Fibroblast of peridontal ligament (primary cell): ENCODE measurements at regions not wholly inside any gene's neighbourhood (a gene's known extent, or its start where the extent isn't known, plus 50 kb on each side); places are given as distances from the start of the nearest gene placed in this dataset.

Experiments
- DNase-seq: peaks from one replicate; pipeline ENCODE4 v3.0.0-alpha.2; 2010; ENCODE audit errors: extremely low read depth

DNA sequence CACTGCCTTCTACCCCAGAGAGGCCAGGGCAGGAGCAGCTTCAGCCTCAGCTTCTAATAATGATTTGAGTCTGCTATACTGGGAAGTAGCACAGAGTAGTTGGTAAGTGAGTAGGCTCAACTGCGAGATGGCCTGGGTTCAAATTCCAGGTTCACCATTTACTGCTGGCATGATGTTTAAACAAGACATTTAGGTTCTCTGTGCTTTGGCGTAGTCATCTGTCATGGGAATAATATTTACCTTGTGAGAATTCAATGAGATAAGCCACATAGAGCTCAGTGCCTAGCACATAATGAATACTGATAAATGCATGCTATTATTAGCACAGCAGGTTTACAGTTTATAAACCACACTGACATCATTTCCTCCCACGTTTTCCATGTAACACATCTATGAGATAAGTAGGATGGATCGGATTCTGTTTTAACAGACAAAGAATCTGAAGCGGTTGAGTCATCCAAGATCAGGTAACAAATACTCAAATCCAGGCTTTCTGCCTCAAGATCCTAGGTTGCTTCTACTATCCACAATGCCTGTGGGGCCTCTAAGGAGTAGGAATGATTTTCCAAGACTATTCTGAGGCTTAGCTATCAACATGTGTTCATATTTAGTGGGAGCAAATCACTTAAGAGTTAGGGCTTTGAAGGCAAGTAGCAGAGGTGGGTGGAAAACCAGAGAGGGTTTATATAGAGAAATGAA is 72.9 kb upstream of the DTNBP1 start:
- no peak for DNase-seq

DNA sequence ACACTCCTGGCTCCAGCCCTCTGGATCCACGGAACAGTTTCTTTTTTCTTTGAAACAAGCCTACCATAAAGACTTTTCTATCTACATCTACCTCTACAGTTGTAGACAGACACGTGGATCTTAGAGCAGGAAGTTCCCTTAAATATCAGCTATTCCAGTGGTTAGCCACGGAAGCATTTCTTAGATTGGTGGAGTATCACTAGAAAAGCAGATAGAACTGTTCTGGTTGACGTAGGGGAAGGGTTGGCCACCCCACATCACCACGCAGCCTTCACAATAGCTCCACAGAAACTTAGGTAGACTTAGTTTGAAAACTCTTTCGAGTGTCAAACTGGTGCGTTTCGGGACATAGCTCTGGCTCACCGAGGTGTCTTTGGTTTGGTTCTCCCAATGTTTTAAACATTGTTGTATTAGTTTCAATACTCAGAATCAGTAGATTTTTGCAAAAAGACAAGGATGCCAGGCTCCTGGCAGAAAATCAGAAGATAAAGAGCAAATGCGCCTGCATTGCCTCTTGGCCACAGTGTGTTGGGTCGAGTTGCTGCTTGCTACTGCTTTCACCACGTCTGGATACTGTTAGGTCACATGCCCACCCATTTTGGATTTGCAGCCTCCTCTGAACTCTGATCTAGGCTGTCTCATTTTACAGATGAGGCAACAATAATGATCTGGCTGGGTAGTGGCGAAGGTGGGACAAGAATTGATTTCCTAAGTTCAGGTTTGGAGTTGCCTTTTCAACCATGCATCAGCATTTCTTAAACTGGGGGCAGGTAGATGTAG is 71.5 kb upstream of the DTNBP1 start:
- no peak for DNase-seq

DNA sequence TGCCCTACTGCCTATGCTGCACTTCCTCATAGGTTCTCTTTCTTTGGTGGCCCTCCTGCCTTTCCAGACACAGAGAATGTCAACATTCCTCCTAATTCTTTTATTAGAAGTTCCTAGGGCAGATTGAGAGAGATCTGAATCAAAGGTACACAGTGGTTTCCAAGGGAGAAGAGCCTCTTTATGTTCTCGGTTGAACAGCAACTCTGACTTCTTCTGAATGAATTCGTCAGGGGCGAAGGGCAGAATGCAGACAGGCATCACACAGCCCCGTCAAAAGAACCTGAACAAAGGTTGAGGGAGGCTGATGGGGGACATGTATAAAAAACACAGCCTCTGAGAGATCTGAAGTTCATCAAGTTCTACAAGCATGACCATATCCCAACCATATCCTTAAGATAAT is 68.1 kb upstream of the DTNBP1 start:
- no peak for DNase-seq

DNA sequence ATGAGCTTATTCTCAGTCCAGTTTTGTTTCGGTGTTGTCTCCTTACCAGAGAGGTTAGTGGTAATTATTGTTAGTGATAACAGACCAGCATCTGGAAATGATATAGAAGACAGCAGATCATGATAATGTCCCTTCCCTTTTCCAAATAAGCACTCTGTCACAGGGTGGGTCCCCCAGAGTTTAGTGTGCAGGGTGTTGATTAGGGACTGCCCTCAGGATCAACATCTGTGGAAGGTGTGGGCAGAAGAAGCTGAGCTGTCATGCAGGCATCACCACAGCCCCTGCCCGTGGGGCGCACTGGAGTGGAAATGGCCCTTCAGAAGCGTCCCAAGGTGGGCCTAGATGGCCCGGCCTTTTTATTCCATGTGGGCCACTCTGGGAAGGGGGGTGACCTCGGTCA is 67.6 kb upstream of the DTNBP1 start:
- no peak for DNase-seq

DNA sequence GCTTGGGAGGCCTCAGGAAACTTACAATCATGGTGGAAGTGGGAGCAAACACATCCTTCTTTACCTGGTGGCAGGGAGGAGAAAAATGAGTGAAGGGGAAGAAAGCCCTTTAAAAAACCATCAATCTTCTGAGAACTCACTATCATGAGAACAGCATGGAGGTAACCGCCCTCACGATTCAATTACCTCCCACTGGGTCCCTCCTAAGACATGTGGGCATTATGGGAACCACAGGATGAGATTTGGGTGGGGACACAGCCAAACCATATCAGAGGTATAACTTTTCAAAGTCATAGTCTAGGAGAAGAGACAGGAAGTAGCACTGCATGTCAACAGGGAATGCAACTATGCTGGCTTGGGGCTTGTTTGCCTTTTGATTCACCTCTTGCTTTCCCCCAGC is 59.9 kb upstream of the DTNBP1 start:
- no peak for DNase-seq

DNA sequence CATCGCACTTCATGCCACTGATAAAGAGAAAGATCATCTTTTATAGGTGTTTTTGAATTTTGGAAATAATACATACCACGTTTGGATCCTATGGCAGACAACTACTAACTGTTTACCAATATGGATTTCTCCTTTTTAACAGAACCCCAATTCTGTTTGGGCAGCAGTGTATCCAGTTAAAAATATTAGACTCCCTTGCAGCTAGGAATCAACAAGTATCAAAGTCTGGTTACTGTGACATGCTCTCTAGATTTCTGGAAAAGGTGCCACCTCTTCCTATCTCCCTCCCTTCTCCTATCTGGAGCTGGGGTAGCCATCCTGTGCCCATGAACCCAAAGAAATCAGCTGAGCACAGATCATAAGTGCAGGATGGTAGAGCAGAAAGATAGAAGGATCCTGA is 54.1 kb upstream of the DTNBP1 start:
- no peak for DNase-seq

DNA sequence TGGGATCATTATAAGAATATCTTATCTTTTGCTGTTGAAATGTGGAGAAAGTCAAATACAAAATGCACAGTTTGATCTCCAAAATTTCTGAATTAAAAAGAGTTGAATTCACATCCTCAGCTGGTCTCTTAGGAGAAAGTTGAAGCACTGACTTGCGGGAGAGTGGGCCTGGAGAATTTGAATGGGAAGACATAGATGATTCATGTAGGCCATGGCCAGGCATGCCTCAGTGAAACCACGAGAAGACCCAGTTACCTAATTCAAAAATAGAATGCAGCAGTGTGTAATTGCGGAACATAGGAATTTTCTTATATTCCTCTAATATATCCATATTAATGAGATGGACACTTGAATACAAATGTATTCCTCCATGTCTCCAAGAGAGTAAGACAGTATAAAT is 53.0 kb upstream of the DTNBP1 start:
- DNase-seq = no peak

DNA sequence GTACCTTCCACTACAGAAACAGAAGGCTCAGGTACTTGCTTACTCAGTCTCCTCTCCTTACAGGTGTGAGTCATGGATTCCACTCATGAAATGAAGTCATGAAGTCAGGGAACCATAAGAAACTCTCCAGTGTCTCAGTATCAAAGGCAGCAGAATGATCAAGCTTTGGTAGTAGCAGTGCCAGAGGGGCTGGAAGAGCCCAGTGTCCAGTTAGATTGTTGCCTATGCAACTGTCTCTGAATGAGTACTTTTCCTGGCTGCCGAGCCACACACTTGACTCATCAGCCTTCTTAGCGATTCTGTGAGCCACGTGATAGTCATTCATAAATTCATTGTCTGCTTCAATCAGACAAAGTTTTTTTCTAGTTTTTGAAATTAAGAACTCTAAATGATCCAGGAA is 52.2 kb upstream of the DTNBP1 start:
- DNase-seq = no peak

DNA sequence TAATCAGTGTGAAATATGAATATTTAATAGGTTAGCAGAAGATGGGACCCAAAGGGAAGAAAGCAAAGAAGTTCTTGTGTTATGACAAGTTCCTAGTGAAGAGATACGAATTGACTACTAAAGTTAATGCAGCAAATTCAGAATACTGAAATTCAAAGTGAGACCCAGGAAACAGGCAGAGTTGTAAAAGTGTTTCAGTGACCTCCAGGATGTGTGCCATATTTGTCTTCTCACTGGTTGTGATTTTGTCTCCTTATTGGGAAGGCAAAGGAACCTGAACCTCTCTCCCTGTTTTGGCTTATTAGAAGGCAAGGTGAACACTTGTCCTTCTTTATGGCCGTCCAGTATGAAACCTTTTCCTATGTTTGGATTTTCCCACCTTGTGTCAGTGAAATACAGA is 51.8 kb upstream of the DTNBP1 start:
- no peak for DNase-seq

DNA sequence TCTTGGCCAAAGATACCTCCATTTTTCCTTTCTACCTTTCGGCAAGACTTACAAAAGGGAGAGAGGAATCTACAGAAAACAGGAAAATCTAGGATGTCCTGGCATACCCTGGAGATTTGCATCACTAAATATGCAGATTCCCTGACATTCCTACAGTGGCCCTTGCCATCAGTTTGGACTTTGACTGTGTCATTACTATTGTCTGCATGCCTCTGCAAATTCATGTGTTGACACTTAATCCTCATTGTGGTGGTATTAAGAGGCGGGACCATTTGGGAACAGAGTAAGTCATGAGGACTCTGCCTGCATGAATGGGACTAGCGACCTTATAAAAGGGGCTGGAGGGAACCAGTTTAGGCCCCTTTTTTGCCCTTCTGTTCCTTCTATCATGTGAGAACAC is 50.5 kb upstream of the DTNBP1 start:
- DNase-seq = no peak

DNA sequence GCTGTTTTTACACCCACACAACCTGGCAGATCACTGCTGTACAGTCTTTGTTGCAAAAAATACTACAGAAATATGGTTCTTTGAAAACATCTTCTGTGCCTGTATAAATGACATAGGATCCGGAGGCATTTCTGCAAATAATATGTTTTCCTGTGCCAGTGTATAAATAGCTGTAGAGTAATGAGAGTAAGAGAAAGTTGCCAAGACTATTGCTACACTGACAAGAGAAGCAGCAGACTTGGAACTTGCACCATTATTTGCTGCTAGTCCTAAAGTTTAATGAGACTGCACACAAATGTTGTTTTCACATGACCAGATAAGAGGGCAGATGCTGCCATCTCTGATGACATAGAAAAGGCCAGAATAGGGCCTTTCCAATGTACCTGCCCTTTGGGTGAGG is 50.0 kb upstream of the DTNBP1 start:
- DNase-seq = no peak
